ENCODE measurements at regions not wholly inside any gene's neighbourhood (a gene's known extent, or its start where the extent isn't known, plus 50 kb on each side); places are given as distances from the start of the nearest gene placed in this dataset.

DNA sequence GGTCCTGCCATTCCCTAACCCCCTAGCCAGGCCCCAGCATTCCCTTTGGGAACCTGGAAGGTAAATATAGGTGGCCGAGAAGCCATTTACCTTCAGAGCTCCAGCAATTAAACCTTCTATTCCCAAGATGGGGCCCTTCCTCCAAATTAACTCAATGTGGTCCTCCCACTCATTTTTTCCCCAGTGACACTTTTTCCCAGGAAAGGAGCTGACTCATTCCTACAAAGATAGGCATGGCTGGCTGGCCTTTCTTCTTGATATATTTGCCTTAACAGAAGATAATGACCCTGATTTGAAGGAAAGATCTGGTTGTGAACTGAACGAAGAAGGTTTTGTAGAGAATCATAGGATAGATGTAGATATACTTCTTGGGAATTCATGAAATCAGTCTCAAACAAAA lies 279.0 kb upstream of the VEPH1 start:
- TF ChIP-seq SPI1 (IDR thresholded peaks at IDR 0.05; ENCODE audit: borderline replicate concordance, low read depth) = no peak
- TF ChIP-seq POLR2AphosphoS5 (IDR thresholded peaks at IDR 0.05; ENCODE audit: low read depth) = no peak
- TF ChIP-seq GABPA (IDR thresholded peaks at IDR 0.05; ENCODE audit: low read depth) = no peak
- TF ChIP-seq, protein P1, sequence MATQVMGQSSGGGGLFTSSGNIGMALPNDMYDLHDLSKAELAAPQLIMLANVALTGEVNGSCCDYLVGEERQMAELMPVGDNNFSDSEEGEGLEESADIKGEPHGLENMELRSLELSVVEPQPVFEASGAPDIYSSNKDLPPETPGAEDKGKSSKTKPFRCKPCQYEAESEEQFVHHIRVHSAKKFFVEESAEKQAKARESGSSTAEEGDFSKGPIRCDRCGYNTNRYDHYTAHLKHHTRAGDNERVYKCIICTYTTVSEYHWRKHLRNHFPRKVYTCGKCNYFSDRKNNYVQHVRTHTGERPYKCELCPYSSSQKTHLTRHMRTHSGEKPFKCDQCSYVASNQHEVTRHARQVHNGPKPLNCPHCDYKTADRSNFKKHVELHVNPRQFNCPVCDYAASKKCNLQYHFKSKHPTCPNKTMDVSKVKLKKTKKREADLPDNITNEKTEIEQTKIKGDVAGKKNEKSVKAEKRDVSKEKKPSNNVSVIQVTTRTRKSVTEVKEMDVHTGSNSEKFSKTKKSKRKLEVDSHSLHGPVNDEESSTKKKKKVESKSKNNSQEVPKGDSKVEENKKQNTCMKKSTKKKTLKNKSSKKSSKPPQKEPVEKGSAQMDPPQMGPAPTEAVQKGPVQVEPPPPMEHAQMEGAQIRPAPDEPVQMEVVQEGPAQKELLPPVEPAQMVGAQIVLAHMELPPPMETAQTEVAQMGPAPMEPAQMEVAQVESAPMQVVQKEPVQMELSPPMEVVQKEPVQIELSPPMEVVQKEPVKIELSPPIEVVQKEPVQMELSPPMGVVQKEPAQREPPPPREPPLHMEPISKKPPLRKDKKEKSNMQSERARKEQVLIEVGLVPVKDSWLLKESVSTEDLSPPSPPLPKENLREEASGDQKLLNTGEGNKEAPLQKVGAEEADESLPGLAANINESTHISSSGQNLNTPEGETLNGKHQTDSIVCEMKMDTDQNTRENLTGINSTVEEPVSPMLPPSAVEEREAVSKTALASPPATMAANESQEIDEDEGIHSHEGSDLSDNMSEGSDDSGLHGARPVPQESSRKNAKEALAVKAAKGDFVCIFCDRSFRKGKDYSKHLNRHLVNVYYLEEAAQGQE (IDR thresholded peaks at IDR 0.05; ENCODE audit: insufficient replicate concordance, low read depth) = no peak
- TF ChIP-seq, protein P2, sequence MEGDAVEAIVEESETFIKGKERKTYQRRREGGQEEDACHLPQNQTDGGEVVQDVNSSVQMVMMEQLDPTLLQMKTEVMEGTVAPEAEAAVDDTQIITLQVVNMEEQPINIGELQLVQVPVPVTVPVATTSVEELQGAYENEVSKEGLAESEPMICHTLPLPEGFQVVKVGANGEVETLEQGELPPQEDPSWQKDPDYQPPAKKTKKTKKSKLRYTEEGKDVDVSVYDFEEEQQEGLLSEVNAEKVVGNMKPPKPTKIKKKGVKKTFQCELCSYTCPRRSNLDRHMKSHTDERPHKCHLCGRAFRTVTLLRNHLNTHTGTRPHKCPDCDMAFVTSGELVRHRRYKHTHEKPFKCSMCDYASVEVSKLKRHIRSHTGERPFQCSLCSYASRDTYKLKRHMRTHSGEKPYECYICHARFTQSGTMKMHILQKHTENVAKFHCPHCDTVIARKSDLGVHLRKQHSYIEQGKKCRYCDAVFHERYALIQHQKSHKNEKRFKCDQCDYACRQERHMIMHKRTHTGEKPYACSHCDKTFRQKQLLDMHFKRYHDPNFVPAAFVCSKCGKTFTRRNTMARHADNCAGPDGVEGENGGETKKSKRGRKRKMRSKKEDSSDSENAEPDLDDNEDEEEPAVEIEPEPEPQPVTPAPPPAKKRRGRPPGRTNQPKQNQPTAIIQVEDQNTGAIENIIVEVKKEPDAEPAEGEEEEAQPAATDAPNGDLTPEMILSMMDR (IDR thresholded peaks at IDR 0.05; ENCODE audit: insufficient read depth, low read length) = no peak
- no peak for DNase-seq (ENCODE audit: low read depth in 1 of 2, low spot score in 1 of 2)

GRCh38 chr3:157776861-157777260 lies 273.6 kb upstream of the VEPH1 start:
- Histone ChIP-seq H3K4me3 (replicated peaks; ENCODE audit: insufficient read depth, low read length) (no peak overlapping the region), H3K27me3 (ENCODE audit: insufficient read depth, poor library complexity, severe bottlenecking) (no peaks in the 10 kb centered on the region), H3K27ac (replicated peaks) (no peak overlapping the region)
- no peak for DNase-seq (ENCODE audit: low read depth in 1 of 2, low spot score in 1 of 2)
- TF ChIP-seq POLR2AphosphoS5 (IDR thresholded peaks at IDR 0.05; ENCODE audit: low read depth) (no peak), GABPA (IDR thresholded peaks at IDR 0.05; ENCODE audit: low read depth) (no peak), SPI1 (IDR thresholded peaks at IDR 0.05; ENCODE audit: borderline replicate concordance, low read depth) (no peak)
- TF ChIP-seq, protein P1 (IDR thresholded peaks at IDR 0.05; ENCODE audit: insufficient replicate concordance, low read depth) = no peak
- TF ChIP-seq, protein P2 (IDR thresholded peaks at IDR 0.05; ENCODE audit: insufficient read depth, low read length) = no peak

More for the DNA sequence above, 279.0 kb upstream of the VEPH1 start:
- Histone ChIP-seq H3K27ac (replicated peaks) (no peak overlapping the region), H3K4me3 (replicated peaks; ENCODE audit: insufficient read depth, low read length) (no peak overlapping the region), H3K27me3 (ENCODE audit: insufficient read depth, poor library complexity, severe bottlenecking) (no peaks in the 10 kb centered on the region)

DNA sequence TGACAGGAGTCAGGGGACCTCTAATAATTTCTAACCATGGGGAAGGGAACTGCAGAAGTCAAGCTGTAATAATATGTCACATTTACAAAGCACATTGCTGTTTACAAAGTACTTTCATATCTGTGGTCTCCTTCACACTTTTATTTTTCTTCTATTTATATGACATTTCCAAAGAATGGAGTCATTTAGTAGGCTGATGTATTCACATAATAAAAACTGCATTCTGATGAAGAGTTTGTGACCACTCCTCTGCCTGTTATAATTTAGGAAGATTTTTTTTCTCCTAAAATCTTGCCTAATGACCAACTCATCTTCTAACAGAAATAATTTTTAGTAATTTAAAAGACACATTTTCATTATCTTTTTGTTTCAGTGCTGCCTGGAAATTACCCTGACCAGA lies 272.2 kb upstream of the VEPH1 start:
- H3K27ac ChIP-seq (replicated peaks) = no peak overlapping the region
- no peak for DNase-seq (ENCODE audit: low read depth in 1 of 2, low spot score in 1 of 2)
- no peak for TF ChIP-seq SPI1 (IDR thresholded peaks at IDR 0.05; ENCODE audit: borderline replicate concordance, low read depth)
- TF ChIP-seq, protein P1 (IDR thresholded peaks at IDR 0.05; ENCODE audit: insufficient replicate concordance, low read depth) = no peak
- no peak for TF ChIP-seq GABPA (IDR thresholded peaks at IDR 0.05; ENCODE audit: low read depth)
- TF ChIP-seq POLR2AphosphoS5 (IDR thresholded peaks at IDR 0.05; ENCODE audit: low read depth) = no peak
- TF ChIP-seq, protein P2 (IDR thresholded peaks at IDR 0.05; ENCODE audit: insufficient read depth, low read length) = no peak
- no peak overlapping the region for H3K4me3 ChIP-seq (replicated peaks; ENCODE audit: insufficient read depth, low read length)
- H3K27me3 ChIP-seq (ENCODE audit: insufficient read depth, poor library complexity, severe bottlenecking) = no peaks in the 10 kb centered on the region

All from HL-60 (cell line).